LNCaP clone FGC (cell line): ENCODE measurements at regions not wholly inside any gene's neighbourhood (a gene's known extent, or its start where the extent isn't known, plus 50 kb on each side); places are given as distances from the start of the nearest gene placed in this dataset.
"Not testable (repeated sequence)": the region's sequence is repeated elsewhere in the genome, so short reads cannot be mapped to it uniquely, and the experiment has no call there.

Source experiments
- DNase-seq: peaks from one replicate; pipeline ENCODE4 v3.0.0-alpha.2; 2011; ENCODE audit warnings: low read depth
- H3K4me3 ChIP-seq: 2 replicates; pipeline ENCODE4 v1.5.1; 2011; ENCODE audit warnings: mild to moderate bottlenecking, low read depth, low read length, control low read depth
- TF ChIP-seq, protein P1 (sequence below): IDR thresholded peaks from 2 replicates; pipeline ENCODE4 v1.5.1; 2012; ENCODE audit warnings: mild to moderate bottlenecking; ENCODE audit not compliant: control insufficient read depth, insufficient read depth; ENCODE audit errors: extremely low read depth

DNA sequence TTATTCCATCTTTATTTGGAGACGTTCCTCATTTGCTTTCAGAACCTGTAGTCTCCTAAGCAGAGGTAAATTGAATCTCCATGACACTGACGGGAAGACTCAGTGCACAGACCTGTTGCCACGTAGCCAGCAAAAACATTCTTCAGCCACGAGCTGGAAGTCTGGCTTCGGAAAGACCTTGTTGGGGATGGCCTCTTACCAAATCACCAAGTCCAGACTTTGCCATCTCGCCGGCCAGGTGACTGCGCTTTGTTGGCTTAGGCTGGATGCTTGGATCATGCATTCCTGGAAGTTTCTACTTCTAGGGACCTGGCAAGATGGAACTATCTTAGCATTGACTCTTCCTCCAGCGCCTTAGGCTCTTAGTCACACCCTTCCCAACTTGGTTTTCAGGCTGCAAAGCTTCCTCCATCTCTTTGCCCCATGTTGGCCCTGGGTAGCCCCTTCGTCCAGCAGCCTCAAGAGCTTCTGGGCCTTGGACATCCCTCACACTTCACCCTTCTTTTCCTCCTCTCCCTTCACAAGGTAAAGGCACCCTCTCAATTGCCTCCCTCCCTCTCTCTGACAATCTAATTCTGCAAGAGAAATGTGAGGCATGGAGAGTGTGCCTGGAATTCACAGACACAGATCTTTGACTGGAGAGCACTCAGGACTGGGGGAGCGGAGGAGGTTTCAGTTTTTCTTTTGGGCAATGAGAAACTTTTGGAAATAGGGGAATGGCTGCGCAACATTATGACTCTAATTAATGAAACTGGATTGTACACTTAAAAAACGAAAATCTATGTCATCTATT is 451.9 kb upstream of the MKI67 start:
- TF ChIP-seq, protein P1, sequence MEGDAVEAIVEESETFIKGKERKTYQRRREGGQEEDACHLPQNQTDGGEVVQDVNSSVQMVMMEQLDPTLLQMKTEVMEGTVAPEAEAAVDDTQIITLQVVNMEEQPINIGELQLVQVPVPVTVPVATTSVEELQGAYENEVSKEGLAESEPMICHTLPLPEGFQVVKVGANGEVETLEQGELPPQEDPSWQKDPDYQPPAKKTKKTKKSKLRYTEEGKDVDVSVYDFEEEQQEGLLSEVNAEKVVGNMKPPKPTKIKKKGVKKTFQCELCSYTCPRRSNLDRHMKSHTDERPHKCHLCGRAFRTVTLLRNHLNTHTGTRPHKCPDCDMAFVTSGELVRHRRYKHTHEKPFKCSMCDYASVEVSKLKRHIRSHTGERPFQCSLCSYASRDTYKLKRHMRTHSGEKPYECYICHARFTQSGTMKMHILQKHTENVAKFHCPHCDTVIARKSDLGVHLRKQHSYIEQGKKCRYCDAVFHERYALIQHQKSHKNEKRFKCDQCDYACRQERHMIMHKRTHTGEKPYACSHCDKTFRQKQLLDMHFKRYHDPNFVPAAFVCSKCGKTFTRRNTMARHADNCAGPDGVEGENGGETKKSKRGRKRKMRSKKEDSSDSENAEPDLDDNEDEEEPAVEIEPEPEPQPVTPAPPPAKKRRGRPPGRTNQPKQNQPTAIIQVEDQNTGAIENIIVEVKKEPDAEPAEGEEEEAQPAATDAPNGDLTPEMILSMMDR = no peak

DNA sequence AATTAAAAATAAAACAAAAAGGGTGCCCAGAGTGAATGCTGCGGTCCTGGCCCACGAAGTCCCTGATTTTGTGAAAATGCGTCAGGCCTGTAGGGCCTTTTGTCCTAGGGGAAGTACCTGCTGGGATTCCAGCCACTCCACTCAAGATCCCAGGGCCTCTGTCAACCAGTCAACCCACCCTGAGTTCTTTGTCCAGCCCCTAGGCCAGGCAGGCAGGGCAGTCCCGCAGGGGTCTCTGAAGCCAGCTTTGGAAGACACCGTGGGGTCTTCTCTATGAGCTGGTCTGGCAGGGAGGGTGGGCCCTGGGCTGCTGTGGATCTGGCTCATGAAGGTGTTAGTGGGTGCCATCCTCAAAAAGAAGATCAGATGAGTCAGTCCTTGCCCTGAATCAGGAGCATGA is 452.5 kb upstream of the MKI67 start:
- DNase-seq = no peak
- H3K4me3 ChIP-seq = no peak overlapping the region
- TF ChIP-seq, protein P1 = no peak

More for the DNA sequence above, 451.9 kb upstream of the MKI67 start:
- H3K4me3 ChIP-seq = no peak overlapping the region
- no peak for DNase-seq

DNA sequence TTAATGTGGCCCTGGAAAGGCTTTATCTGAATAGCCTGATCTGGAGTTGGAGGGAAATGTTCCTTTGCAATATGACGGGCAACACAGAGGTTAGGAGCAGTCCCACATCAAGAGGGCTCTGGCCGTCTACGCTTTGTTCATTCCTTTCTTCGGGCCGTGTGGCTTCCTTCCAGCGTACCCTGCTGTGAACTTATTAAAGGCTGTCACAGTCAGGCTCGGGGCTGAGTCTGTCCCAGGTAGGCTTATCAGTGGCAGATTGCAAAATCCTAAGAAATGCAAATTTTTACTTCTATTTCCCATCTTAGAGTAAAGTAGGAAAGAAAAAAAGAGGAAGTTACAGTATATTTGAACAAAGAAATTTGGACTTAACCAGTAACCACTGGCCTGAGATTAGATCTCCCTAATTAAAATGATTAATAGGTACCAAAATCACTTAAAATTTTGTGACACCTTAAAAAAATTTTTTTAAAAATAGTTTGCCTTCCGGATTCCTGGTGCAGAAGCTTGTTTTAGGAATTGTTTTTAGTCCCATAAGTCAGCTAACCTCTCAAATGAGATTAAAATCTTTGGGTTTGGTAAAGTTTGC is 453.1 kb upstream of the MKI67 start:
- H3K4me3 ChIP-seq = no peak overlapping the region
- TF ChIP-seq, protein P1 = no peak
- DNase-seq = no peak

DNA sequence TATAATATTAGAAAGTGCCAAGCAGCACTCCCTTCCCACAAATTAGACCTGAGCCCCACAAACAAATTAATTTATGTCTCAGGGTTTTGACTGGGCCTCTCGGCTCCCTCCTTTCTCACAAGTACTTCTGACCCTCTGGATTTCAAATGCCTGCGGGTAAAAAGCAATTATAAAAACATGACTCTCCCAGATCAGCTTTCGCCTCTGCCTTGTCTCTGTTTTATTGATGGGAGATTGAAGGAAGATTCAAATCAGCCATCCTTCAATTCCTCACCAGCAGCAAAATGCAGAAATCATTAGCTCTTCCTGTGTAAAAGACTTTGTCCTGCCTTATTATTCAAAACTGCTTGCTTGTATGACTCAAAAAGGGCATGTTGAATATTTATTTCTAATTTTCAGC is 453.7 kb upstream of the MKI67 start:
- H3K4me3 ChIP-seq = no peak overlapping the region
- TF ChIP-seq, protein P1 = no peak
- DNase-seq = no peak

DNA sequence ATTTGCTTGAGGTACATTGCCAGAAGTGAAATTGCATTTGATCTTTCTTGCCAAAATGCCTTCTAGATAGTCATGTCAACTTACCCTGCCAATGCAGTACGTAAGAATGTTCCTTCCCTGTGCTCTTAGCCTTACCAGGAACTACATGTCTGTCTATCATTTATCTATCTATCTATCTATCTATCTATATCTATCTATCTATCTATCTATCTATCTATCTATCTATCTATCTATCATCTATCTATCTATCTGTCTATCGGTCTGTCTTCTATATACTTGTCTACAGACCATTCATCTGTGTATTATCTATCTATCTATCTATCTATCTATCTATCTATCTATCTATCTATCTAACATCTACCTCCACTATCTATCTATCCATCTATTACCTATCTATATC is 456.9 kb upstream of the MKI67 start:
- DNase-seq, H3K4me3 ChIP-seq: not testable (repeated sequence)

DNA sequence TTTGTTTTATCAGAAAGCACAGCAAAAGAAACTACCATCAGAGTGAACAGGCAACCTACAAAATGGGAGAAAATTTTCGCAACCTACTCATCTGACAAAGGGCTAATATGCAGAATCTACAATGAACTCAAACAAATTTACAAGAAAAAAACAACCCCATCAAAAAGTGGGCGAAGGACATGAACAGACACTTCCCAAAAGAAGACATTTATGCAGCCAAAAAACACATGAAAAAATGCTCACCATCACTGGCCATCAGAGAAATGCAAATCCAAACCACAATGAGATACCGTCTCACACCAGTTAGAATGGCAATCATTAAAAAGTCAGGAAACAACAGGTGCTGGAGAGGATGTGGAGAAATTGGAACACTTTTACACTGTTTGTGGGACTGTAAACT is 460.4 kb upstream of the MKI67 start:
- not testable (repeated sequence) for DNase-seq, H3K4me3 ChIP-seq

DNA sequence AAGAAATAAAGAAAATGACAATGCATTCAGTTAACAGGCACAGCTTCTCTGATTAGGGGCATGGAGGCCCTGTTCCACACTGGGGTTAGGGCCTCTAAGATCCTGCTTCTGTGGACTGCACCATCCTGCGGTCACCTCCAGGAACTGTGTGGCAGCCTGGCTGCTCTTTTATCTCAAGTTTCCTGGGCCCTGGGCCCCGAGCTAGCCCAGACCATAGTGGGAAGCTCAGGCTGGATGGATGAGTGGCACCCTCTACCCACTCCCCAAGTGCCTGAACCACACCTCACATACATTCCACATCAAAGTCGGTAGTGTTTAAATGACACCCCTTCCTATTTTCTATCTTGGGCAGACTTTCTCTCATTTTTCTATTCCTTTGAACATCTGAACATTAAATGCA is 461.5 kb upstream of the MKI67 start:
- H3K4me3 ChIP-seq = no peak overlapping the region
- DNase-seq = no peak
- TF ChIP-seq, protein P1 = no peak

DNA sequence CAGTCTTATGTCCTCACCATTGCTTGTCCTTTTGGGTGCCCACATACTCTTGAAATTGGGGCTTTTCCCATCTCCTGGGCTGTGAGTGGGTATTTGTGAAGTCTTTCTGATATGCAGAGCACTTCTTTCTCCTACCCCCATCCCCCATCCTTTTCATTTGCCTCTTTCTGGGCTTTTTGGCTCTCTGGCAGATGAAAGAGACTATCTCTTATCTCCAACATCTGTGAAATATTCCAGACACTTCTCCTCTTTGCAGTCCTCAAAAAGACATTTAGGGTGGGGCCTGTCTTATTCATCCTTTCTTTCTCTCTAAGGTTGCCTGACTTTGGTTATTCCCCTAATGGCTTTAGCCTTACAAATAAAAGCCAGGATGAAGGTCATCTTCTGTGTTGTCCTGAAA is 462.2 kb upstream of the MKI67 start:
- no peak for DNase-seq

More for the DNA sequence above, 462.2 kb upstream of the MKI67 start:
- TF ChIP-seq, protein P1 = no peak
- no peak overlapping the region for H3K4me3 ChIP-seq
